ENCODE measurements at regions not wholly inside any gene's neighbourhood (a gene's known extent, or its start where the extent isn't known, plus 50 kb on each side); places are given as distances from the start of the nearest gene placed in this dataset.

- H3K4me3 ChIP-seq (ENCODE audit: low read depth, low read length) = no peak overlapping the region
Measured at GRCh38 chr12:88318726-88319125, 176.6 kb downstream of the TMTC3 start.

GRCh38 chr12:88325076-88325815 is 183.1 kb downstream of the TMTC3 start:
- no peak overlapping the region for H3K4me3 ChIP-seq (ENCODE audit: low read depth, low read length)
- no peak for TF ChIP-seq CTCF (IDR thresholded peaks at IDR 0.05; ENCODE audit: control insufficient read depth, extremely low read depth, insufficient read depth)
- DNase-seq (ENCODE audit: low read depth) = no peak

More at GRCh38 chr12:88318726-88319125, 176.6 kb downstream of the TMTC3 start:
- TF ChIP-seq CTCF (IDR thresholded peaks at IDR 0.05; ENCODE audit: control insufficient read depth, extremely low read depth, insufficient read depth) = no peak
- no peak for DNase-seq (ENCODE audit: low read depth)

DNA sequence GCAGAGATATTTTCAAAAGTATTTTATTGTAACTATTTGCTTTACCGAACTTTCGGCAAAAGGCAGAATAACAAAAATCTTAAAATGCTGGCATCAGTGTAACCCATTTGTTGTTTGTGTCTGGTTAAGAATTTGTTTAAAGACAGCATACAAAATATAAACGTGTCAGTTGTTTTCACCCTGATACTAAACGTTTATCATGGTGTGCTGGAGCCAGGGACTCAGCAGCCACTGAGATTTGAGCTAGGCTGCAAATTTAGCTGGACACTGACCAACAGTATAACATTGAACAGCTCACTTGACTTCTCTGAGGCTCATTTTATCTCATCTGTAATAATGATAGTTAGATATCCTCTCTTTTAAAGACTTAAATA is 183.7 kb downstream of the TMTC3 start:
- no peak overlapping the region for H3K4me3 ChIP-seq (ENCODE audit: low read depth, low read length)
- TF ChIP-seq CTCF (IDR thresholded peaks at IDR 0.05; ENCODE audit: control insufficient read depth, extremely low read depth, insufficient read depth) = no peak
- no peak for DNase-seq (ENCODE audit: low read depth)

GRCh38 chr12:88327276-88327675 is 185.2 kb downstream of the TMTC3 start:
- TF ChIP-seq CTCF (IDR thresholded peaks at IDR 0.05; ENCODE audit: control insufficient read depth, extremely low read depth, insufficient read depth) = no peak
- H3K4me3 ChIP-seq (ENCODE audit: low read depth, low read length) = no peak overlapping the region
- DNase-seq (ENCODE audit: low read depth) = no peak

DNA sequence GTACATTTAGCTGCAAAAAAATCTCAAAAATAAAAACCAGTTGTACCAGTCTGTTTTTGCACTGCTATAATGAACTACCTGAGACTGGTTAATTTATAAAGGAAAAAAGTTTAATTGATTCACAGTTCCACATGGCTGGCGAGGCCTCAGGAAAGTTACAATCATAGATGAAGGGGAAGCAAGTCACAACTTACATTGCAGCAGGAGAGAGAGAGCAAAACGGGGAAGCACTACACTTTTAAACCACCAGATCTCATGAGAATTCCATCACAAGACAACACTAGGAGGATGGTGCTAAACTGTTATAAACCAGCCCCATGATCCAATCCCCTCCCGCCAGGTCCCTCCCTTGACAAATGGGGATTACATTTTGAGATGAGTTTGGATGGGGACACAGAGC is 186.0 kb downstream of the TMTC3 start:
- no peak for TF ChIP-seq CTCF (IDR thresholded peaks at IDR 0.05; ENCODE audit: control insufficient read depth, extremely low read depth, insufficient read depth)
- H3K4me3 ChIP-seq (ENCODE audit: low read depth, low read length) = no peak overlapping the region
- DNase-seq (ENCODE audit: low read depth) = no peak

DNA sequence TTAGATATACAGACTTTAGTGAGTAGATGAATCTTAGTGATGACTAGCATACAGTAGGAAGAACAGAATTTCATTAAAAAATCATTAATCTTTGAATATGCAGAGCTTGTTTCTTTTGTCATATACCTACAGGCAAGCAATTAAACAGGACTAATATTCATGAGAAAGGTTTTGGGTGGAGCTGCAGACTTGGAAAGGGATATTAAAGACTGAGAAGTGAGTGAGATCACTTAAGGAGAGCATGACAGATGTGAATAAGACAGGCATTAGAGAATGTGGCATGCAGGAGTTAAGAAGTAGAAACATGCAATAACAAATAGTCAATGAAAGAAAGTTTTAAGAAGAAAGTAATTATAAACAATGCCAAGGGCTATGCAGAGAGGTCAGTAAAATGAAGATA is 187.7 kb downstream of the TMTC3 start:
- no peak for DNase-seq (ENCODE audit: low read depth)
- no peak overlapping the region for H3K4me3 ChIP-seq (ENCODE audit: low read depth, low read length)
- no peak for TF ChIP-seq CTCF (IDR thresholded peaks at IDR 0.05; ENCODE audit: control insufficient read depth, extremely low read depth, insufficient read depth)

DNA sequence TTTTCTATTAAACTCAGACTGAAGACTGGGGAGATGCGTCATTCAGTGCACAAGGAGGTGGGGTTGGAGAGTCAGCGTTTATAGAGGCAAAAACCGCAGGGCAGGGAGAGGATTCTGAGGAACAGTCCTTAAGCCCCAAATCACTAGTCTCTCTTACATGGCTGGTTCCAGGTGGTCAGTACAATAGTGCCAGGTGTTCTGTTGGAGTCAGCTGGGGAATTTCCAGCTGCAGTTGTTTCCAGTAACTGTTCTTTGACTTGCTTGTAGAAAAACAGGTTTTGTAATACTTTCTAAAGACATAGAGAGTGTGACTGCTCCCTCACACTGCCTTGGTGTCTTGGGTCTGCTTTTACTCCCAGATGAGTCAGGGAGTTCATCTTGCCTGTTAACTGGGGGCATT is 192.2 kb downstream of the TMTC3 start:
- DNase-seq (ENCODE audit: low read depth) = no peak
- no peak overlapping the region for H3K4me3 ChIP-seq (ENCODE audit: low read depth, low read length)

More for the DNA sequence above, 192.2 kb downstream of the TMTC3 start:
- no peak for TF ChIP-seq CTCF (IDR thresholded peaks at IDR 0.05; ENCODE audit: control insufficient read depth, extremely low read depth, insufficient read depth)
